ENCODE measurements at regions not wholly inside any gene's neighbourhood (a gene's known extent, or its start where the extent isn't known, plus 50 kb on each side); places are given as distances from the start of the nearest gene placed in this dataset.

DNA sequence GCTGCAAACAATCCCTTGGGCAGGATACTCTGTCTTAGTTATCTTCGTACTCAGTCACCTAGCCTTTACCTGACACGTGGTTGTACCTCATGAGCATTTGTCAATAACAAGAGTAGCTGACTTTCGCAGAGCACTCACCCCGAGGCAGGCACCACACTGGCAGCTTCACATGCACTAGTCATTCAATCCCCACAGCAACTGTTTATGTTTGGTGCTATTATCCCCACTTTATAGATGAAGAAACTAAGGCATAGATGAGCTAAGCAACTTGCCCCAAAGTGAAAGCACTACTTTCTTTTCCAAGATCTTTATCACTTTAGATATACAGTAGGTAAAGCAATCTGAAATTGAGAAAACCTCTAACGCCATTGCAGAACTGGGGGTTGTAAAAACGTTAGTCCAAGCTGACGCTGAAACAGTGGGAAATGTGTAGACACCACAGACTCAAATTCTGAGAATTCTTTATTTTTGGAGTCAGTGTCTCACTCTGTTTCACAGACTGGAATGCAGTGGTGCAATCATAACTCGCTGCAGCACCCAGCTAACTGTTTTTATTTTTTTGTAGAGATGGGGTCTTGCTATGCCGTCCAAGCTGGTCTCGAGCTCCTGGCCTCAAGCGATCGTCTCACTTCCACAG is 446.0 kb downstream of the FOXO1 start:
- TF ChIP-seq TEAD4 (CRISPR knock-in tag; IDR thresholded peaks at IDR 0.05) = no peak
- no peak for TF ChIP-seq SP1 (CRISPR knock-in tag; conservative IDR thresholded peaks at IDR 0.05)
- TF ChIP-seq, protein P1, sequence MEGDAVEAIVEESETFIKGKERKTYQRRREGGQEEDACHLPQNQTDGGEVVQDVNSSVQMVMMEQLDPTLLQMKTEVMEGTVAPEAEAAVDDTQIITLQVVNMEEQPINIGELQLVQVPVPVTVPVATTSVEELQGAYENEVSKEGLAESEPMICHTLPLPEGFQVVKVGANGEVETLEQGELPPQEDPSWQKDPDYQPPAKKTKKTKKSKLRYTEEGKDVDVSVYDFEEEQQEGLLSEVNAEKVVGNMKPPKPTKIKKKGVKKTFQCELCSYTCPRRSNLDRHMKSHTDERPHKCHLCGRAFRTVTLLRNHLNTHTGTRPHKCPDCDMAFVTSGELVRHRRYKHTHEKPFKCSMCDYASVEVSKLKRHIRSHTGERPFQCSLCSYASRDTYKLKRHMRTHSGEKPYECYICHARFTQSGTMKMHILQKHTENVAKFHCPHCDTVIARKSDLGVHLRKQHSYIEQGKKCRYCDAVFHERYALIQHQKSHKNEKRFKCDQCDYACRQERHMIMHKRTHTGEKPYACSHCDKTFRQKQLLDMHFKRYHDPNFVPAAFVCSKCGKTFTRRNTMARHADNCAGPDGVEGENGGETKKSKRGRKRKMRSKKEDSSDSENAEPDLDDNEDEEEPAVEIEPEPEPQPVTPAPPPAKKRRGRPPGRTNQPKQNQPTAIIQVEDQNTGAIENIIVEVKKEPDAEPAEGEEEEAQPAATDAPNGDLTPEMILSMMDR (IDR thresholded peaks at IDR 0.05) = no peak
- TF ChIP-seq, protein P2, sequence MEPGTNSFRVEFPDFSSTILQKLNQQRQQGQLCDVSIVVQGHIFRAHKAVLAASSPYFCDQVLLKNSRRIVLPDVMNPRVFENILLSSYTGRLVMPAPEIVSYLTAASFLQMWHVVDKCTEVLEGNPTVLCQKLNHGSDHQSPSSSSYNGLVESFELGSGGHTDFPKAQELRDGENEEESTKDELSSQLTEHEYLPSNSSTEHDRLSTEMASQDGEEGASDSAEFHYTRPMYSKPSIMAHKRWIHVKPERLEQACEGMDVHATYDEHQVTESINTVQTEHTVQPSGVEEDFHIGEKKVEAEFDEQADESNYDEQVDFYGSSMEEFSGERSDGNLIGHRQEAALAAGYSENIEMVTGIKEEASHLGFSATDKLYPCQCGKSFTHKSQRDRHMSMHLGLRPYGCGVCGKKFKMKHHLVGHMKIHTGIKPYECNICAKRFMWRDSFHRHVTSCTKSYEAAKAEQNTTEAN (CRISPR knock-in tag; IDR thresholded peaks at IDR 0.05) = no peak
- TF ChIP-seq, protein P3, sequence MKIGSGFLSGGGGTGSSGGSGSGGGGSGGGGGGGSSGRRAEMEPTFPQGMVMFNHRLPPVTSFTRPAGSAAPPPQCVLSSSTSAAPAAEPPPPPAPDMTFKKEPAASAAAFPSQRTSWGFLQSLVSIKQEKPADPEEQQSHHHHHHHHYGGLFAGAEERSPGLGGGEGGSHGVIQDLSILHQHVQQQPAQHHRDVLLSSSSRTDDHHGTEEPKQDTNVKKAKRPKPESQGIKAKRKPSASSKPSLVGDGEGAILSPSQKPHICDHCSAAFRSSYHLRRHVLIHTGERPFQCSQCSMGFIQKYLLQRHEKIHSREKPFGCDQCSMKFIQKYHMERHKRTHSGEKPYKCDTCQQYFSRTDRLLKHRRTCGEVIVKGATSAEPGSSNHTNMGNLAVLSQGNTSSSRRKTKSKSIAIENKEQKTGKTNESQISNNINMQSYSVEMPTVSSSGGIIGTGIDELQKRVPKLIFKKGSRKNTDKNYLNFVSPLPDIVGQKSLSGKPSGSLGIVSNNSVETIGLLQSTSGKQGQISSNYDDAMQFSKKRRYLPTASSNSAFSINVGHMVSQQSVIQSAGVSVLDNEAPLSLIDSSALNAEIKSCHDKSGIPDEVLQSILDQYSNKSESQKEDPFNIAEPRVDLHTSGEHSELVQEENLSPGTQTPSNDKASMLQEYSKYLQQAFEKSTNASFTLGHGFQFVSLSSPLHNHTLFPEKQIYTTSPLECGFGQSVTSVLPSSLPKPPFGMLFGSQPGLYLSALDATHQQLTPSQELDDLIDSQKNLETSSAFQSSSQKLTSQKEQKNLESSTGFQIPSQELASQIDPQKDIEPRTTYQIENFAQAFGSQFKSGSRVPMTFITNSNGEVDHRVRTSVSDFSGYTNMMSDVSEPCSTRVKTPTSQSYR (CRISPR knock-in tag; IDR thresholded peaks at IDR 0.05) = no peak
- TF ChIP-seq, protein P4, sequence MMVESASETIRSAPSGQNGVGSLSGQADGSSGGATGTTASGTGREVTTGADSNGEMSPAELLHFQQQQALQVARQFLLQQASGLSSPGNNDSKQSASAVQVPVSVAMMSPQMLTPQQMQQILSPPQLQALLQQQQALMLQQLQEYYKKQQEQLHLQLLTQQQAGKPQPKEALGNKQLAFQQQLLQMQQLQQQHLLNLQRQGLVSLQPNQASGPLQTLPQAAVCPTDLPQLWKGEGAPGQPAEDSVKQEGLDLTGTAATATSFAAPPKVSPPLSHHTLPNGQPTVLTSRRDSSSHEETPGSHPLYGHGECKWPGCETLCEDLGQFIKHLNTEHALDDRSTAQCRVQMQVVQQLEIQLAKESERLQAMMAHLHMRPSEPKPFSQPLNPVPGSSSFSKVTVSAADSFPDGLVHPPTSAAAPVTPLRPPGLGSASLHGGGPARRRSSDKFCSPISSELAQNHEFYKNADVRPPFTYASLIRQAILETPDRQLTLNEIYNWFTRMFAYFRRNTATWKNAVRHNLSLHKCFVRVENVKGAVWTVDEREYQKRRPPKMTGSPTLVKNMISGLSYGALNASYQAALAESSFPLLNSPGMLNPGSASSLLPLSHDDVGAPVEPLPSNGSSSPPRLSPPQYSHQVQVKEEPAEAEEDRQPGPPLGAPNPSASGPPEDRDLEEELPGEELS (CRISPR knock-in tag; IDR thresholded peaks at IDR 0.05) = no peak
- TF ChIP-seq, protein P5, sequence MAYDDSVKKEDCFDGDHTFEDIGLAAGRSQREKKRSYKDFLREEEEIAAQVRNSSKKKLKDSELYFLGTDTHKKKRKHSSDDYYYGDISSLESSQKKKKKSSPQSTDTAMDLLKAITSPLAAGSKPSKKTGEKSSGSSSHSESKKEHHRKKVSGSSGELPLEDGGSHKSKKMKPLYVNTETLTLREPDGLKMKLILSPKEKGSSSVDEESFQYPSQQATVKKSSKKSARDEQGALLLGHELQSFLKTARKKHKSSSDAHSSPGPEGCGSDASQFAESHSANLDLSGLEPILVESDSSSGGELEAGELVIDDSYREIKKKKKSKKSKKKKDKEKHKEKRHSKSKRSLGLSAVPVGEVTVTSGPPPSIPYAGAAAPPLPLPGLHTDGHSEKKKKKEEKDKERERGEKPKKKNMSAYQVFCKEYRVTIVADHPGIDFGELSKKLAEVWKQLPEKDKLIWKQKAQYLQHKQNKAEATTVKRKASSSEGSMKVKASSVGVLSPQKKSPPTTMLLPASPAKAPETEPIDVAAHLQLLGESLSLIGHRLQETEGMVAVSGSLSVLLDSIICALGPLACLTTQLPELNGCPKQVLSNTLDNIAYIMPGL (CRISPR knock-in tag; IDR thresholded peaks at IDR 0.05) = no peak
